SU-DHL-6 (cell line): ENCODE measurements at regions not wholly inside any gene's neighbourhood (a gene's known extent, or its start where the extent isn't known, plus 50 kb on each side); places are given as distances from the start of the nearest gene placed in this dataset.

Experiments
- CTCF ChIP-seq: fragments of 200-600 bp; sonication (generic); IDR thresholded peaks from one replicate; pipeline ENCODE4 v1.5.1; 2017; ENCODE audit warnings: antibody characterized with exemption, mild to moderate bottlenecking, low read length, moderate library complexity; ENCODE audit not compliant: insufficient read depth, poor library complexity, severe bottlenecking
- EZH2phosphoT487 ChIP-seq: fragments of 200-600 bp; sonication (generic), shearing (Covaris generic); conservative IDR thresholded peaks from 2 replicates; pipeline ENCODE4 v1.6.1; 2018; ENCODE audit warnings: mild to moderate bottlenecking, antibody characterized with exemption, low read length, moderate library complexity, mixed read lengths

GRCh38 chr12:59085690-59086089 is 165.4 kb upstream of the LRIG3 start:
- TF ChIP-seq CTCF, result no peak
- TF ChIP-seq EZH2phosphoT487, result no peak
